Stimulated activated CD8-positive, alpha-beta memory T cell treated with anti-CD3 and anti-CD28 coated beads, Interleukin-7, amount 100 ng/mL, for 24 hours (primary cell): ENCODE measurements at regions not wholly inside any gene's neighbourhood (a gene's known extent, or its start where the extent isn't known, plus 50 kb on each side); places are given as distances from the start of the nearest gene placed in this dataset.

Experiments
- DNase-seq: peaks from one replicate; pipeline ENCODE4 v3.0.0-alpha.2; 2020; ENCODE audit warnings: low read depth

GRCh38 chr9:90948156-90948555 lies 146.5 kb downstream of the SYK start:
- DNase-seq, result no peak

DNA sequence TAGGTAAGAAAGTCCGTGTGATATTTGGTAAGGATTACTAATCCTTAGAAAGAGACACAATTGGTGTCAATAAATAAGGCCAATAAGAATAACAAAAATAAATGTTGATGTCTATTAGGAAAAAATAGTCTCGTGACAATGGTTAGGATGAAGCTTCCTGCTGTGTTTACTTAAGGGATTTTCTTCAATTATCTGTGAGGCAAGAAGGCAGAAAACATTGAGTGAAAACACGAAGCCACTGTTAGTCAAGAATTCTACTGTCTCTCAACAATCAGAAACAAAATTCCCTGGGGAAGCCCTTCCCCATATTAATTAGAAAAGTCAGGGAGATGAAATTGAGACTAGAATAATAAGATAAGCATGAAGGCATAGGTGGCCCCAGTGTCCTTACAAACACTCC lies 149.0 kb downstream of the SYK start:
- no peak for DNase-seq

DNA sequence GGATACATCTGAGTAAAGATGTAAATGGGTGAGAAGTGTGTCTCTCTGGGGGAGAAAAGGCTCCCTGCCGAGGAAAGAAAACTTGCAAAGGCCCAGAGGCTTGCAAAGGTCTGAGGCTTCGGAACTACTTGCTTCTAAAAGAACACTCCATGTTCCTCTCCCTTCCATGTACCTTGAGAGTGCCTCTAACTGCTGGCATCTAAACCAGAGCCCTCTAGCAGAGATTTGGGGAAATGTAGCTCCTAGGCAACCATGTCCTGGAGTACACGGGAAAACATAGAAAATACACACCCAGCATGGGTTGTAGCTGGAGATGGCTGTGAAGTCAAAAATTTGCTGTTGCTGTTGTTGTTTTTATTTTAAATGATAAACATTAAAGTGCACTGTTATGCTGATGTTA lies 151.6 kb downstream of the SYK start:
- no peak for DNase-seq

- DNase-seq, result no peak
Observed at GRCh38 chr9:90953805-90954204, 152.2 kb downstream of the SYK start.

DNA sequence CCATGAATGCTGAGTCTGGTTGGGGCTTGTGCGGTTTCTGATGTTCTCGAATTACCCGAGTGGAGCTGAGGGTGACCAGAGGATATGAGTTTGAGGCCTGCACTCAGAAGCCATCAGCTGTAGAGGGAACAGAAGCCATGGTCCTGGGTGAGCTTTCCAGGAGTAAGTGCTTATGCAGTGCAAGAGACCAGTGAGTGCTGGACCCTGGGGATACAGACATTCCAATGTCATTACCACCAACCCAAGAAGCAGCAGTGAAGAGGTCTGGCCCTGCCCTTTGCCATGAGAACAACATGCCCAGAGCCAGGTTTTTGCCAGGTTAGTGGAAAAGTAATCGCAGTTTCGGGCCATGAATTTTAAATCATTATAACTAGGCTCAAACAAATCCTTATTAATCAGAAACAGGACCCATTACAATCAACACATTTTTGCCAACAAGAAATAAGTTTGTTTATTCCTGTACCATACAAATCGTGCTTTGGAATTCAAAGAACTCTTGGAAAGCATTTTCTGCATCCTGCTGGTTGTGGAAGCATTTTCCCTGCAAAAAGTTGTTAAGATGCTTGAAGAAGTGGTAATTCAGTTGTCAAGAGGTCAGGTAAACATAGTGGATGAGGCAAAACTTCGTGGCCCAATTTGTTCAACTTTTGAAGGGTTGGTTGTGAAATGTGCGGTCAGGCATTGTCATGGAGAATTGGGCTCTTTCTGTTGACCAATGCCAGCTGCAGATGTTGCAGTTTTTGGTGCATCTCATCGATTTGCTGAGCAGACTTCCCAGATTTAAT lies 154.6 kb downstream of the SYK start:
- DNase-seq, result no peak

DNA sequence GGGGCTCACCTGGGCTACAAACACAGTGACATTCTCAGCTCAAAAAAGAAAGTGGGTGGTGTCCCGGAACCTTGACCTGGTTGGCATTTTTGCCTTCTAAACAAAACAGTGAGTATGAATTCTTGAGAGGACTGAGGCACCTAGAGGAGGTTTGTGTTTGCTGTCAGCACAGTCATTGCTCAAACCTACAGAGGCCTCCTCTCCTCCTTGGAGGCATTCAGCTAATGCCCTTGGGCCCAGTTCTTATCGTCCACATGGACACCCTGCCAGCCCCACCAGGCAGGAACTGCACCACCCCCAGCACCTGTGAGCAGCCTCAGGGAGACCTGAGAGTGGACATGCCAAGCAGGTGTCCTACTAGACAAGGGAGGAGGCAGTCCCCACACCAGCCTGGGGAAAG lies 156.7 kb downstream of the SYK start:
- no peak for DNase-seq

- no peak for DNase-seq
Observed at GRCh38 chr9:90960941-90961340, 159.3 kb downstream of the SYK start.

DNA sequence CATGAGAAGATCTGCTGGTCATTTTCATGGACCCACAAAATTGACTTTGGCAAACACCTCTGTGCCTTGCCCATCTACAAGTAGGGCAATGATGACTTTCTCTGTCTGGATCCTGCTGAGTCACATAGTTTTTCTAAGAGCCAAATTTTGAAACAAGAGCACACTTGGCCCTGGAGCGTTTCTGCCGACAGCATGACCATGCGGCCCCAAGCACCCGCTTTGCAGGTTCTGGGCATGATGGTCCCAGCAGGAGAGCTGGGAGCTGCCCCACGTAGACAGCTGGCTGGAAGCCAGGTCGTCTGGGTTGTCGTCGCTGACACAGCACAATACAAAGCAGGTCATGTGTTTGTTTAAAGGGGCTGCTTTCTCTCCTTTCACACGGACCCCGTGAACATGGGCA lies 159.8 kb downstream of the SYK start:
- DNase-seq, result no peak

- no peak for DNase-seq
Observed at GRCh38 chr9:90964101-90965020, 162.7 kb downstream of the SYK start.

GRCh38 chr9:90965226-90966030 lies 163.8 kb downstream of the SYK start:
- no peak for DNase-seq

DNA sequence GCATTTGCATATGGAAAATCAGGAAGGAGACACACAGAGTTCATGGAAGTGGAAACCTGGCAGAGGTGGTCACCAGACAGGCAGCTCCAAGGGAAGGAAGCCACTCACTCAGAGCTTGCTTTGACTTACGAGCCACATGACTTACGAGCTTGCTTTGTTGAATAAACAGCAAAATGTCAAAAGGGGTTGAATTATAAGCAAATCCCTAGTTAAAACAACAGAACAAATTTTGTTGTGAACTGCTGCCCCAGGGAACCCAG lies 164.3 kb downstream of the SYK start:
- no peak for DNase-seq

DNA sequence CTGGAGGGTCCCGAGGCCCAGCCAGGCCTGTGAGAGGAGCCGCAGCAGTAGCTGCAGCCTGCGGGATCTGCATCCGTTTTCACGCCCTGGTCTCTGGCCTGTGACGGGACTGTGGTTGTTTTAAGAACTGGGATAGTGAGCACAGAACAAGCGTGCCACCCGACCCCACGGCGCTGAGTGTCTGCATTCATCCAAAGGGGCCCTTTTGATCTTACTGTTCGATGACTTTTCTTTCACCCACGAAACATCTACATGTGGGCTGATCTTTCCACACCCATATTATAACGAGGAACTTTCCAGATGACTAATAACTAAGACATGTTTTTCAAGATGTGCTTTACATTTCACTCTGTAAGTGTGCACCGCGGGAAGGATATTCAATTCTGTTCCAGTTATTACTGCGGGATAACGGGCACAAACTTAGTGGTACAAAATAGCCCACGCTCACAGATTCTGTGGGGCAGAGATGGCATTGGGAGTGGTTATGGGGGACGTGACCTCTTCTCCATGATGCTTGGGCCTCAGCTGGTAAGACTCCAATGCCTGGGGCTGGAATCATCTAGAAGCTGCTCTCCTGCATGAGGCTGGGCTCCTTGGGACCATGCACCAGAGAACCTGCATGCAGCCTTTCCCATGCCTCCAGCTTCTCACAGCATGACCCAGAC lies 165.0 kb downstream of the SYK start:
- no peak for DNase-seq

DNA sequence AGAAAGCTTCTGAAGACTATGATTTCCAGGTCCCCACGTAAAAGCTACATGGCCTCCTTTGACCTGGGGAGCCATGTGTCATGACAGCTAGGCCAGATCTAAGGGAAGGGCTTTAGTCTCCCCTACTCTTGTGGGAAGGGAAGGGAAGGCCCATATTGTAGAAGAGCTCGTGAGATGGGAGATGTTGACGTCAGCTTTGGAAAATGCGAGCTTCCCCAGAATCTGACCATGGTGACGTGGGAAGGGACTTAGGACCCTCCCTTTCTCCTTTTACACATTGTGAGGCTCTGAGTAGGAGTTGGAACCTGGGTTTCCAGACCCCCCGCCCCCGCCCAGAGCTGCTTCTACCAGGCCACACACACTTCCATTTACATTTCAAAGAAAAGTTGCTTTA lies 165.5 kb downstream of the SYK start:
- no peak for DNase-seq

GRCh38 chr9:90969021-90969675 lies 167.5 kb downstream of the SYK start:
- DNase-seq, result no peak

DNA sequence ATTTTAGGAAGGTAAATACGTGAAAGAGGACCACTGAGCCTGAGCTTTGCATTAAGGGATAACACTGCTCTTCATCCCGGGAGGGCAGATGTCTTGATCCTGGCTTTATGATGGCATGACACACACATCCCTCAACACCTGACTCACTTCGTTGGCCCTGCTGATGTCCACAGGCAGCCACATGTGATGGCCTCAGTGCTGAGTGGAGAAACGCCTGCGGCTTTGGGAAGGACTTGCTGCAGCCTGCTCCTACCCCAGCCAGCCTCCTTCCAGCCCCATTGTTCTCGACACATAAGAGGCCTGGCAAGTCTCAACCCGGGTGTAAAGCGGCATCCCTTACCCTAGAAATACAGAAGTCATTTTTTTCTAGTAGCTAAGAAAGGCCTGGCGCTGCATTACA lies 169.0 kb downstream of the SYK start:
- DNase-seq, result no peak

DNA sequence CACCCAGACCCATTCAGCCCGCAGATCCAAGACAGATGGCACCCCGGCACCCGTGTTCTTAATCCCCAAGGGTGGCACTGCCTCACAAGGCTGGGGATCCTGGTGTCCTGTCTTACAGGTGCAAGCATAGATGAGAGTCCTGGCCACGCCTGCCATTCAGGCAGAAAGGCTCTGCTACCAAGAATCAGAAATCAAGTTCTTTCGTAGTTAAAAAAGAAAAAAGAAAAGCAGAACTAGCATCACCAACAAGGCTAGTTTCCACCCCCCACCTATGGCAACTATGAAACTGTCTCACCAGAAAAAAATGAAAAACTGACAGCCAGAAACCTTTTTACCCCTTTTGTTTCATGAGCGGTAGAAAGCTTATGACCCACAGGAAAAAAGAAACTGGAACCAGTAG lies 170.4 kb downstream of the SYK start:
- DNase-seq, result no peak

GRCh38 chr9:90974016-90974415 lies 172.4 kb downstream of the SYK start:
- DNase-seq, result no peak

- DNase-seq, result no peak
Observed at GRCh38 chr9:90974643-90975245, 173.1 kb downstream of the SYK start.

DNA sequence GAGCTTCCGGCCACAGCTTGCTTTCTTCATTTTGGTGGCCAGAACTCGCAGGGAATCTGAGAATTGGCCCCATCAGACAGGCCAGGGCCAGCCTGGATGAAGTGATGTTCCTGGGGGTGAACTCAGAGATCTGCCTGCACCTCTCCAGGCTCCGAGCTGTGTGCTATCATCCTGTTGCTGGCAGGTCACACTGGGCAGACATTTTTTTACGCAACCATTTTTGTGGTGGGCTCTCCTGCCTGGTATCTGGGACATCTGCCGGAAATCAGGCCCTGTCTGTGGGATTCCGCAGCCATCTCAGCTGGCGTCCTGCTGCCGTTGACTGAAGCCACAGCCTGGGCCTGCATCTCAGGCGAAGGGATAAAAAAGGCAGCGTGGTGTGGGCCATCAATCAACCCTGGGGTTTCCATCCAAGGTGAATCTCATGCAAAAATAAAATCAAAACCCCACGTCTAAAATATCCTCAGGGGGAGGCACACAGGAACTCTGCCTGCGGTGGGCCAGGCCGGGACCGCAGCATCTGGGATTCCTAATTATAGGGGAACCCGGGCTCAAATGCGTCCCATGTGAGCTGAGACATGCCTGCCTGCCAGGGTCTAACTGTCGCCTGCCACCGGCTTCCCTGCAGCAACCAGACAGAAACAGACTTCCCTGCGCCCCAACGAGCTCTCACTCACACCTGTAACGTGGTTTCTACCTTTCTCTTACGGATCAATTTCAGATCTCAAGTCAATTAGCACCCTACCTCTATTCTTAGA lies 174.3 kb downstream of the SYK start:
- no peak for DNase-seq

DNA sequence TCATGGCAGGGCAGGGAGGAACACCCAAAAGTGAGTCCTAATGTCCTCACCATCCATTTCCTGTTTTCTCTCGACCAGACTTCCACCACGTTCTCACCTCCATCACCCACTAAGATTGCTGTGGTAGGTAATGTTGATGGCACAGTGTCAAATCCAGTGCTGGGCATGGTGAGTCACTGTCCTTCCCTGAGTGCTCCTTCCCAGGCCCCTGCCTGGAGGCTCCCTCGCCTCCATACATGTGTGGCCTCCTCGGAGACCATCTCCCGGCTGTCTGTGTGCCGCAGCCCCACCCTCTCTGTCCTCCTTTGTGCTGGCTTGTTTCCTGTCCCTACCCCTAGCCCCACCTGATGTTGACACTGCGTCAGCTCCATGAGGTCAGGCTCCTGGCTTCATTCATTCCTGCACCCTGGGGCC lies 177.5 kb downstream of the SYK start:
- no peak for DNase-seq

DNA sequence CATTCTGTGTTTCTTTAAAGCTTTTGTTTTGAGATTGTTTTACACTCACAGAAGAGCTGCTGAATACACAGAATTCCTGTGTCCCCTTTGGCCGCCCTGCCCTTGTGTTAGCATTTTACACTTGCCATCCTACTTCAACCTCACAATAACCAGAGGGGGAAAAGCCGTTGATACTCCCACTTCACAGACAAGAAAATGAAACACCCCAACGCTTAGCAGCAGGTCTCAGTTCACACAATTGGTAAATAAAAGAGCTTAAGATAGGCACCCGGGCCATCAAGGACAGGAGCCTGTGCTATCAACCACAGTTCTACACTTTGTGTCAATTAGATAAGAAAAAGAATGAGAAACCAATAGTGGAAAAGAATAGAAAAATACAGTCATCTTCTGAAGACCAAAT lies 178.0 kb downstream of the SYK start:
- no peak for DNase-seq
